ENCODE measurements at regions not wholly inside any gene's neighbourhood (a gene's known extent, or its start where the extent isn't known, plus 50 kb on each side); places are given as distances from the start of the nearest gene placed in this dataset.

- H3K27ac ChIP-seq (ENCODE audit: low read length), result no peak overlapping the region
- H3K4me1 ChIP-seq (ENCODE audit: control insufficient read depth, insufficient read depth, low read length), result no peaks in the 10 kb centered on the region
- H3K9me3 ChIP-seq (ENCODE audit: control insufficient read depth, low read length), result no peaks in the 10 kb centered on the region
- H3K4me3 ChIP-seq (ENCODE audit: low read length), result no peak overlapping the region
- no peaks in the 10 kb centered on the region for H3K27me3 ChIP-seq (ENCODE audit: control insufficient read depth, insufficient read depth)
- no peak for DNase-seq
- 64% methylated on average over 1 of the region's 1 CpG for WGBS
- intact Hi-C loops (cut with DNase I), result no loop called here
- ATAC-seq, result no peak
Observed at GRCh38 chr19:31178833-31179470, 170.3 kb downstream of the TSHZ3 start.

- intact Hi-C loops (cut with DNase I), result no loop called here
- no peaks in the 10 kb centered on the region for H3K4me1 ChIP-seq (ENCODE audit: control insufficient read depth, insufficient read depth, low read length)
- no peaks in the 10 kb centered on the region for H3K9me3 ChIP-seq (ENCODE audit: control insufficient read depth, low read length)
- DNase-seq (no peak), ATAC-seq (no peak)
- WGBS, result 39% methylated on average over 5 of the region's 5 CpGs
- H3K27ac ChIP-seq (ENCODE audit: low read length), result no peak overlapping the region
- H3K4me3 ChIP-seq (ENCODE audit: low read length), result no peak overlapping the region
- no peaks in the 10 kb centered on the region for H3K27me3 ChIP-seq (ENCODE audit: control insufficient read depth, insufficient read depth)
Observed at GRCh38 chr19:31177246-31177645, 172.0 kb downstream of the TSHZ3 start.

GRCh38 chr19:31175564-31176348 is 173.5 kb downstream of the TSHZ3 start:
- H3K9me3 ChIP-seq (ENCODE audit: control insufficient read depth, low read length), result no peaks in the 10 kb centered on the region
- no peak overlapping the region for H3K27ac ChIP-seq (ENCODE audit: low read length)
- no peaks in the 10 kb centered on the region for H3K27me3 ChIP-seq (ENCODE audit: control insufficient read depth, insufficient read depth)
- WGBS, result 78% methylated on average over 3 of the region's 3 CpGs
- no peaks in the 10 kb centered on the region for H3K4me1 ChIP-seq (ENCODE audit: control insufficient read depth, insufficient read depth, low read length)
- peak in 1 of 3 donors; percentile 42 for DNase-seq
- H3K4me3 ChIP-seq (ENCODE audit: low read length), result no peak overlapping the region
- intact Hi-C loops (cut with DNase I), result no loop called here
- peak in 1 of 2 donors; percentile 47 for ATAC-seq

- no peak overlapping the region for H3K27ac ChIP-seq (ENCODE audit: low read length)
- DNase-seq, result peak in 1 of 3 donors; percentile 53
- WGBS, result 50% methylated on average over 5 of the region's 5 CpGs
- ATAC-seq, result peak in 1 of 2 donors; percentile 21
- H3K9me3 ChIP-seq (ENCODE audit: control insufficient read depth, low read length), result no peaks in the 10 kb centered on the region
- no peaks in the 10 kb centered on the region for H3K27me3 ChIP-seq (ENCODE audit: control insufficient read depth, insufficient read depth)
- H3K4me1 ChIP-seq (ENCODE audit: control insufficient read depth, insufficient read depth, low read length), result no peaks in the 10 kb centered on the region
- H3K4me3 ChIP-seq (ENCODE audit: low read length), result no peak overlapping the region
- intact Hi-C loops (cut with DNase I), result no loop called here
Observed at GRCh38 chr19:31174948-31175347, 174.3 kb downstream of the TSHZ3 start.

GRCh38 chr19:31173991-31174390 is 175.2 kb downstream of the TSHZ3 start:
- H3K27me3 ChIP-seq (ENCODE audit: control insufficient read depth, insufficient read depth), result no peaks in the 10 kb centered on the region
- WGBS, result 71% methylated on average over 4 of the region's 4 CpGs
- no peak for DNase-seq
- no peak for ATAC-seq
- intact Hi-C loops (cut with DNase I), result no loop called here
- no peaks in the 10 kb centered on the region for H3K9me3 ChIP-seq (ENCODE audit: control insufficient read depth, low read length)
- H3K4me1 ChIP-seq (ENCODE audit: control insufficient read depth, insufficient read depth, low read length), result no peaks in the 10 kb centered on the region
- no peak overlapping the region for H3K27ac ChIP-seq (ENCODE audit: low read length)
- H3K4me3 ChIP-seq (ENCODE audit: low read length), result no peak overlapping the region

GRCh38 chr19:31171936-31172335 is 177.3 kb downstream of the TSHZ3 start:
- no peak overlapping the region for H3K4me3 ChIP-seq (ENCODE audit: low read length)
- no peaks in the 10 kb centered on the region for H3K4me1 ChIP-seq (ENCODE audit: control insufficient read depth, insufficient read depth, low read length)
- no peaks in the 10 kb centered on the region for H3K9me3 ChIP-seq (ENCODE audit: control insufficient read depth, low read length)
- no peak for ATAC-seq
- H3K27ac ChIP-seq (ENCODE audit: low read length), result no peak overlapping the region
- DNase-seq, result no peak
- no peaks in the 10 kb centered on the region for H3K27me3 ChIP-seq (ENCODE audit: control insufficient read depth, insufficient read depth)
- WGBS, result 85% methylated on average over 4 of the region's 4 CpGs
- intact Hi-C loops (cut with DNase I), result no loop called here

GRCh38 chr19:31170046-31170445 is 179.2 kb downstream of the TSHZ3 start:
- intact Hi-C loops (cut with DNase I), result no loop called here
- ATAC-seq, result no peak

GRCh38 chr19:31168106-31168625 is 181.1 kb downstream of the TSHZ3 start:
- H3K27me3 ChIP-seq (ENCODE audit: control insufficient read depth, insufficient read depth), result no peaks in the 10 kb centered on the region
- DNase-seq, result no peak
- H3K9me3 ChIP-seq (ENCODE audit: control insufficient read depth, low read length), result no peaks in the 10 kb centered on the region
- intact Hi-C loops (cut with DNase I), result no loop called here
- no peak overlapping the region for H3K4me3 ChIP-seq (ENCODE audit: low read length)
- no peaks in the 10 kb centered on the region for H3K4me1 ChIP-seq (ENCODE audit: control insufficient read depth, insufficient read depth, low read length)
- no peak for ATAC-seq
- no peak overlapping the region for H3K27ac ChIP-seq (ENCODE audit: low read length)
- WGBS, result 78% methylated on average over 8 of the region's 8 CpGs

More at GRCh38 chr19:31170046-31170445, 179.2 kb downstream of the TSHZ3 start:
- WGBS, result 75% methylated on average over 2 of the region's 2 CpGs
- no peak for DNase-seq
- no peaks in the 10 kb centered on the region for H3K9me3 ChIP-seq (ENCODE audit: control insufficient read depth, low read length)
- no peaks in the 10 kb centered on the region for H3K4me1 ChIP-seq (ENCODE audit: control insufficient read depth, insufficient read depth, low read length)
- no peaks in the 10 kb centered on the region for H3K27me3 ChIP-seq (ENCODE audit: control insufficient read depth, insufficient read depth)
- no peak overlapping the region for H3K4me3 ChIP-seq (ENCODE audit: low read length)
- H3K27ac ChIP-seq (ENCODE audit: low read length), result no peak overlapping the region

- H3K4me3 ChIP-seq (ENCODE audit: low read length), result no peak overlapping the region
- intact Hi-C loops (cut with DNase I), result no loop called here
- WGBS, result 56% methylated on average over 8 of the region's 8 CpGs
- H3K4me1 ChIP-seq (ENCODE audit: control insufficient read depth, insufficient read depth, low read length), result no peaks in the 10 kb centered on the region
- DNase-seq (no peak), ATAC-seq (no peak)
- H3K9me3 ChIP-seq (ENCODE audit: control insufficient read depth, low read length), result no peaks in the 10 kb centered on the region
- no peaks in the 10 kb centered on the region for H3K27me3 ChIP-seq (ENCODE audit: control insufficient read depth, insufficient read depth)
- no peak overlapping the region for H3K27ac ChIP-seq (ENCODE audit: low read length)
Observed at GRCh38 chr19:31167690-31168089, 181.5 kb downstream of the TSHZ3 start.

- Histone ChIP-seq H3K4me3 (ENCODE audit: low read length) (no peak overlapping the region), H3K27me3 (ENCODE audit: control insufficient read depth, insufficient read depth) (no peaks in the 10 kb centered on the region), H3K4me1 (ENCODE audit: control insufficient read depth, insufficient read depth, low read length) (no peaks in the 10 kb centered on the region), H3K9me3 (ENCODE audit: control insufficient read depth, low read length) (no peaks in the 10 kb centered on the region), H3K27ac (ENCODE audit: low read length) (no peak overlapping the region)
- DNase-seq (no peak), ATAC-seq (no peak)
- WGBS, result 54% methylated on average over 2 of the region's 2 CpGs
- intact Hi-C loops (cut with DNase I), result no loop called here
Observed at GRCh38 chr19:31166206-31166605, 183.0 kb downstream of the TSHZ3 start.

GRCh38 chr19:31164791-31165251 is 184.4 kb downstream of the TSHZ3 start:
- Histone ChIP-seq H3K9me3 (ENCODE audit: control insufficient read depth, low read length) (no peaks in the 10 kb centered on the region), H3K27ac (ENCODE audit: low read length) (no peak overlapping the region), H3K4me1 (ENCODE audit: control insufficient read depth, insufficient read depth, low read length) (no peaks in the 10 kb centered on the region), H3K4me3 (ENCODE audit: low read length) (no peak overlapping the region), H3K27me3 (ENCODE audit: control insufficient read depth, insufficient read depth) (no peaks in the 10 kb centered on the region)
- WGBS, result 31% methylated on average over 20 of the region's 20 CpGs
- intact Hi-C loops (cut with DNase I), result no loop called here
- ATAC-seq (no peak), DNase-seq (no peak)

All from right cardiac atrium (tissue), 5 donors.